OCI-LY1 (cell line): ENCODE measurements at regions not wholly inside any gene's neighbourhood (a gene's known extent, or its start where the extent isn't known, plus 50 kb on each side); places are given as distances from the start of the nearest gene placed in this dataset.

Experiments
- EZH2 ChIP-seq: fragments of 200-600 bp; sonication (generic), shearing (Covaris generic); IDR thresholded peaks from 2 replicates; pipeline ENCODE4 v1.8.0; 2017; ENCODE audit warnings: borderline replicate concordance, mixed run types, mild to moderate bottlenecking, antibody characterized with exemption, low read length, moderate library complexity, mixed read lengths
- TF ChIP-seq, protein P1 (sequence below): fragments of 200-600 bp; sonication (generic), shearing (Covaris generic); IDR thresholded peaks from 2 replicates; pipeline ENCODE4 v1.5.1; 2017; ENCODE audit warnings: mild to moderate bottlenecking, antibody characterized with exemption, low read length, moderate library complexity, mixed read lengths

DNA sequence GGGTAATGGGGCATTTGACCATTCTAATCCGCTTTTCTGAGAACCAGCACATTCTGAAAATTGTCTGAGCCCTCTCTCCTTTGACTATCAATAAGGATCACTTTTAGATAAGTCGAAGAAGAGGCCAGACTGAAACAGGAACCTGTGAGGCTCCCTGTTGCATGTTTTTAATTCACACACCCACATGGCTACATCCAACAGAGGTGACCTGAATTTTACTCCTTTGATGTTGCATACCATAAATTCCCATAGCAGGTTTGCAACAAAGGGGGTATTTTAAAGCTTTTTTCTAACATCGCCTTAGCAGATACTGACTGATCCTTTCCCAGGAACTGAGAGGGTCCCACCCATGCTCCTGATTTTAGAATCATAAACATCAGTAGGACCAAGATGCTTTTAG, 450.8 kb downstream of the USP25 start:
- TF ChIP-seq, protein P1, sequence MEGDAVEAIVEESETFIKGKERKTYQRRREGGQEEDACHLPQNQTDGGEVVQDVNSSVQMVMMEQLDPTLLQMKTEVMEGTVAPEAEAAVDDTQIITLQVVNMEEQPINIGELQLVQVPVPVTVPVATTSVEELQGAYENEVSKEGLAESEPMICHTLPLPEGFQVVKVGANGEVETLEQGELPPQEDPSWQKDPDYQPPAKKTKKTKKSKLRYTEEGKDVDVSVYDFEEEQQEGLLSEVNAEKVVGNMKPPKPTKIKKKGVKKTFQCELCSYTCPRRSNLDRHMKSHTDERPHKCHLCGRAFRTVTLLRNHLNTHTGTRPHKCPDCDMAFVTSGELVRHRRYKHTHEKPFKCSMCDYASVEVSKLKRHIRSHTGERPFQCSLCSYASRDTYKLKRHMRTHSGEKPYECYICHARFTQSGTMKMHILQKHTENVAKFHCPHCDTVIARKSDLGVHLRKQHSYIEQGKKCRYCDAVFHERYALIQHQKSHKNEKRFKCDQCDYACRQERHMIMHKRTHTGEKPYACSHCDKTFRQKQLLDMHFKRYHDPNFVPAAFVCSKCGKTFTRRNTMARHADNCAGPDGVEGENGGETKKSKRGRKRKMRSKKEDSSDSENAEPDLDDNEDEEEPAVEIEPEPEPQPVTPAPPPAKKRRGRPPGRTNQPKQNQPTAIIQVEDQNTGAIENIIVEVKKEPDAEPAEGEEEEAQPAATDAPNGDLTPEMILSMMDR, result no peak
- no peak for TF ChIP-seq EZH2
